NCI-H2081 treated with DMSO at 0.1 percent for 48 hours (cell line): ENCODE measurements at regions not wholly inside any gene's neighbourhood (a gene's known extent, or its start where the extent isn't known, plus 50 kb on each side); places are given as distances from the start of the nearest gene placed in this dataset.
"Not testable (repeated sequence)": the region's sequence is repeated elsewhere in the genome, so short reads cannot be mapped to it uniquely, and the experiment has no call there.

ENCODE experiments used
- DNase-seq: peaks from one replicate; lab custom pipeline; 2025; lab: John Stamatoyannopoulos, UW

DNA sequence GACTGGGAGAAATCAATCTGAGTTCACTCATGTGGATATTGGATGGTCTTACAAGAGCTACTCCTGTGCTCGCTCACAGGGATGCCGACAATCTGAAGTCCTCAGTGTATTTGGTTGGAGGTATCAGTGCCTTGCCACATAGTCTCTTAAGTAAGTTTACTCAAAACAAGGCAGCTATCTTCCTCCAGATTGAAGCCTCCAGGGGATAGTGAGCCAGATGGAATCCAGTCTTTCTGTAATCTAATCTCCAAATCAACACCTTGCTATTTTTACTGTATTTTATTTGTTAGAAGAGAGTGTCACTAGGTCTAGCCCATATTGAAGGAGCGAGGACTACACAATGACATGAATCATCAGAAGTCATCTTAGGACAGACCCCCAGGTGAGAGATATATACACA lies 456.6 kb upstream of the POT1 start:
- DNase-seq, result no peak

DNA sequence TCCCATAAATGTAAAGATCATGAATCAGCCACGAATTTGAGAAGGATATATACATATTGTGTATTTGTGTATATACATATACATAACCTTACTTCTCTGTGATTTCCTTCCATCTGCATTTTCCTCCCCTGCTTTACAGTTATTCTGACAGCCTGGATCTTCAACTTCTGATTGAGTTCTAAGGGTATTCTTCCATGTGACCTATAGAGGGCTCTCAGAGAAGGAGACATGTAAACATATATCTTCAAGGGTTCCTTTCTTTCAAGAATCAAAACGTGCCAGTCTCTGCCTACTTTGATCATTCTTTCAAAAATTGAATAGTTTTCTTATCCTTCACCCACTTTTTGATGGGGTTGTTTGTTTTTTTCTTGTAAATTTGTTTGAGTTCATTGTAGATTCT lies 453.7 kb upstream of the POT1 start:
- no peak for DNase-seq

DNA sequence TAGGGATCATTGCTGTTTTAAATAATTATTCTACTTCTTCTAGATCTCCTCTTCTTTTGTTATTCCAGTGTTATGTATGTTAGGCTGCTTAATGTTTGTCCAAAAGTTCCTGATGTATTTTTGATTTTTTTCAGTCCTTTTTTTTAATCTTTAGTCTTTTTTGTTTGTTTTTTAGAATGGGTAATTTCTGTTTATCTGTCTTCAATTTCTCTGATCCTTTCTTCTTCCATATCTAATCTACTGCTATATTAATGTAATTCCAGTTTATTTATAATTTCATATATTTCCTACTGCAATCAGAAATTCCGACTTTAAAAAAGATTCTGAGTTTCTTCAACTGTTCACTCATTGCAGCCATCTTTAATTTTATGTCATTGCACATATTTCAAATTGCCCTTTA lies 452.8 kb upstream of the POT1 start:
- no peak for DNase-seq

DNA sequence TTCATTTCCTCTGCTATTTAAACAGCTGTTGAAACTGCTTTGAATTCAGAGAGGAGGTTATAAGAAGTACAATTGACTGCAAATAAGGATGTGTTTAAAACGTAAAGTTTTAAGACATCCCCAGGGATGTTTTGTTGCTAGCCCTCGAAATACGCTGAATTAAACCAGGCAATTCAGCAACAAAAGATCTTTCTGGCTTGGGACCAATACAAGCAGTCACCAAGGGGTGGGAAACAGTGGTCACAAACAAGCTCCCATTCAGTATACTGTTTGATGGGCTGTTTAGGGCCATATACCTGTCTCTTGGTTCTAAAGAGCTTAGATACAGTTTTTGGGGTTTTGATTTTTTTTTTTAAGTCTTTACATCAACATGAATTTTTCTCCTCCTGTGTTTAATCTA lies 446.3 kb upstream of the POT1 start:
- peak; percentile 64 for DNase-seq

DNA sequence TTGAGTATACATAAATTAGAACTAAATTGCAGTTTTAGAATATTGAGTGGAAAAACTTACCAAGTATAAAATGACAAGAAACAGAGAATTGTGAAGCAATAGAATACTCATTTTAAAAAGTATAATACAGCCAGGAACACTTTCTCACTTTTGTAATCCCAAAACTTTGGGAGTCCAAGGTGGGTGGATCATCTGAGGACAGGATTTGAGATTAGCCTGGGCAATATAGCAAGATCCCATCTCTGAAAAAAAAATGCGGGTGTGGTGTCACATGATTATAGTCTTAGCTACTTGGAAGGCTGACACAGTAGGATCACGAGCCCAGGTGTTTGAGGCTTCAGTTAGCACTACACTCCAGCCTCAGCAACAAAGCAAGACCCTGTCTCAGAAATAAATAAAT lies 440.9 kb upstream of the POT1 start:
- no peak for DNase-seq

DNA sequence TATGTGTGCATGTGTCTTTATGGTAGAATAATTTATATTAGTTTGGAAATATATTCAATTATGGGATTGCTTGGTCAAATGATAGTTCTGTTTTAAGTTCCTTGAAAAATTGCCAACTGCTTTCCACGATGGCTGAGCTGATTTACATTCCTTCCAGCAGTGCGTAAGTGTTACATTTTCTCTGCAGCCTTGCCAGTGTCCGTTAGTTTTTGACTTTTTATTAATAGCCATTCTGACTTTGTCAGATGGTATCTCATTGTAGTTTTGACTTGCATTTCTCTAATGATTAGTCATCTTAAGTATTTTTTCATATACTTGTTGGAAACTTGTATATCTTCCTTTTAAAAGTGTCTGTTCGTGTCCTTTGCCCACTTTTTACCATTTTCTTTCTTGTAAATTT lies 434.2 kb upstream of the POT1 start:
- no peak for DNase-seq

DNA sequence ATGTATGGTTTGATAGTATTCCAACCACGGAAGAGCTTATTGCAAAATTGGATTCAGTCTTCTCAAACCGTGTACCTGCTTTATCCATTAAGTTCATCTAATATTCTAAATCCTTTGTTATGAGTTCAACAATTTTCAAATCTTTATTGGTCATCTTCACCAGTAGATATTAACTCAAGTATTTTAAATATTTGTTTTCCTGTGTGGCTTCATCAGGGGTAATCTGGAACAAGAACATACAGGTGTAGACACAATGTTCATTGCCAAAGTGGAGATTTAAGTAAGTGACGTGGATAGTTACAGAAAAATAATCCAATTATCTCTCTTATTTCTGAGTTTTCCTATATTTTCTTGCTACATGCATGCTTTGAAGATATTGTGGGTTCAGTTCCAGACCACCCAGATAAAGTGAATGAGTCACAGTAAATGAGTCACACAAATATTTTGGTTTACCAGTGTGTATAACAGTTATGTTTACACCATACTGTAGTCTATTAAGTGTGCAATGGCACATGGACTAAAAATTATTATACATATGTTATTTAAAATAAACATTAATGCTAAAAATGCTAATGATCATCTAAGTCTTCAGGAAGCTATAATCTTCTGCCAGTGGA lies 429.0 kb upstream of the POT1 start:
- DNase-seq, result no peak

DNA sequence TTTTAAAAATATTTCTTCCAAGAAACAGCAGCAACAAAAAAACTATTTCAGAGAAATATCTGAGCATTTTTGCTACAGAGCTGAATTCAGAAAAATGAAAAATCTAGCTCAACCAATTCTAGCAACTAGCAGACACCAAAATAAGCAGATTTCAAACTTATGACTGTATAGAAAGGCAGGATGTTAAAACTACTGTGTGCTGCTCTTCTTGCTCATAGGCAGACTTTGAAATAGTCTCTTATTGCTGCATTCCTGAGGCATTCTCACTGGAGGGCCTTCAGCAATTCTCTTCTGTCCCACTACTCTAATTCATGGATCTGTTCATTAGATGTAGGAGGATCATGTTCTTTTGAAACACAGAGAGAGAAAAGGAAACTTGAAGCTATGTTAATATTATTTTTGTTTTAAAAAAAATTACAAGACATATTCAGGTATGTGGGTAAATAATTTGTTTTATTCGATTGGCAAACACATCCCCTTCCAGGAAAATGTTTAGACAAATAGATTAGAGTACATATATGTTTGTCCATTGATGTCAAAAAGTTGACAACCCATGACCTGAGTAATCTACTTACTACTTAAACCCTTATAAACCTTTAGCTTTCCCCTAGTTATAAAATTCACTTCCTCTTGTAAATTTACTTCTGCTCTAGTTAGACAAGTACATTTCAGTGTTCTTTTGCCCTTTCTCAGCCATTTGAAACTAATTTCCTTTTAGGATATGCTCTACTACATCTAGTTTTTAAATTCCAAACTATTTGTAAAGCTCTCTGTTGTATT lies 428.2 kb upstream of the POT1 start:
- no peak for DNase-seq

DNA sequence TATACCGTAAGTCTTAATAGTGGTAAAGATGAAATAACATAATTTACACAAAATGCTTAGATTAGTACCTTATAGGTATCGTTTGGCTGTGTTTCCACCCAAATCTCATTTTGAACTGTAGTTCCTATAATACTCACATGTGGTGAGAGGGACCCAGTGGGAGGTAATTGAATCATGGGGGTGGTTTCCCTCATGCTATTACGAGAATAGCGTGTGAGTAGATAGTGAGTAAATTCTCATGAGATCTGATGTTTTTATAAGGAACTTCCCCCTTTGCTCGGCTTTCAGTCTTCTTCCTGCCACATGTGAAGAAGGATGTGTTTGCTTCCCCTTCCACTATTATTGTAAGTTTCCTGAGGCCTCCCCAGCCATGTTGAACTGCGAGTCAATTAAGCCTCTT lies 426.3 kb upstream of the POT1 start:
- DNase-seq, result no peak

DNA sequence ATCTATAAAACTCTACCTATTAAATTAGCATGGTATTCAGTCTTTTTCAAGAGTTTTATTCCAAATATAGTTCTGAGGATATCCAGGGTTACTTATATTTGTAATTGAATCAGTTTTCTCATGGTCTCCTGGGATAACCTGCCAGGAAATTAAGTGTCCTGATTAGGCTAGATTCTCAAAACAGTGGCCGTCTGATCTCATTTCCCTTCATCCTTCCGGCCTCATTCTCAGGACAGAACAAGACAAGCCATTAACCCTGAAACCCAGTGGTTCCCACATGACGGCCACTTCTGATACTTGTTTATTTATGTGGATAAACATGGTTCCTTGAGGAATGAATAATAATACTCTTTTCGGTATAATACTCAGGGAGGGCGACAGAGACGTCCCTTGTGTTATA lies 417.6 kb upstream of the POT1 start:
- DNase-seq, result no peak

DNA sequence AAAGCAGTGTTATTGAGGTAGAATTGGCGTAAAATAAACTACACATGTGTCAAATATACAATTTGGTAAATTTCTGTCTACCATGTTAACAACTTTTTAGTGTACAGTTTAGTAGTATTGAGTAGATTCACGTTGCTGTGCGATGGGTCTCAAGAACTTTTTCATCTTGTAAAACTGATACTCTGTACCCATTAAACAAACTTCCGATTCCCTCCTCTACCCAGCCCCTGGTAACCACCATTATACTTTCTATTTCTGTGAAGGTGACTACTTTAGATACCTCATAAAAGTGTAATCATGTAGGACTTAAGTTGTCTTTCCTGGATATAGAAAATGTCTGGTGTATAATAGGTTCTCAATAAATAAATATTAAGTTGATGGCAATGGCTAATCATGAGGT lies 408.5 kb upstream of the POT1 start:
- DNase-seq, result no peak

DNA sequence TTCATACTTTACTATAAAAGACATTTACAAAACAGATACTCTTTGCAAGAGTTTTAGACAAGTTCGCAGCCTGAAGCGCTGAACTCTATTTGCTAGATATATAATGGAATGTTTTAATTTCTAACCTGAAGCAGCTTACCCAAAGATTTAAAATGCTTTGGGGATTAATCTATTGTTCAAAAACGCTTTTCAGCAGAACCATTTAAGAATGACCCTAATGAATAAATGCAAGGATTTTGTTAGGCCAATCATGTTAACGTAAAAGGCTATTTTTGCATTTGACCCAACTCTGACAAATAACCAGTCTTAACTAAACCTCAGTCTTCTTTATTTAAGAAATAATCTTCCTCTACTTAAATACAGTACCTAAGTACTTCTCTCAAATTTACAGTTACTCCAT lies 406.7 kb upstream of the POT1 start:
- DNase-seq, result no peak

DNA sequence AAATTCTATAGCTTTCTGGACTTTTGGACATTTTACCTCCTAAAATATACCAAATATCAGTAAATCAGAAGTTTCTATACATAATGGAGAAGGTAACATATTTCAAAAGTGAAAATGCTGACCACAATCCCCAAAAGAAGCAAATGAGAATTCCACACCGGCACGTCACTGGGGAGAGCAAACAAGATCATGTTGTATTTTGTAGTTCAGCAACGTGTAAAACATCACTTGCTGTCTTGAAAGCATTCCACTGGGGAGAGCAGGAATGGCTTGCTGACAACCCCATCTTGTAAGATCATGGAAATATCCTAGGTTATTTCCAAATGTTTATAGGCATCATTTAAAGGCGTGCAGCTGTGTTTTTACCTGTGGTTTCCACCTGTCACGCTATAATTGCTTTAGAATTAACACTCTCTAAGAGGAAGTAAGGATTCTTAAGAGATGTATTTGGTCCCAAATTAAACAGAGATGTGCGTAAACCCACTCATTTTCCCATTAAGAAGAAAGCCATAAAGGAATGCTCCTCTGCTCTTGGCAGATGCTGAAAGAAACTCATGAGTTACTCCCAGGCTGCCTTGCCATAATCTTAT lies 397.1 kb upstream of the POT1 start:
- DNase-seq, result no peak

DNA sequence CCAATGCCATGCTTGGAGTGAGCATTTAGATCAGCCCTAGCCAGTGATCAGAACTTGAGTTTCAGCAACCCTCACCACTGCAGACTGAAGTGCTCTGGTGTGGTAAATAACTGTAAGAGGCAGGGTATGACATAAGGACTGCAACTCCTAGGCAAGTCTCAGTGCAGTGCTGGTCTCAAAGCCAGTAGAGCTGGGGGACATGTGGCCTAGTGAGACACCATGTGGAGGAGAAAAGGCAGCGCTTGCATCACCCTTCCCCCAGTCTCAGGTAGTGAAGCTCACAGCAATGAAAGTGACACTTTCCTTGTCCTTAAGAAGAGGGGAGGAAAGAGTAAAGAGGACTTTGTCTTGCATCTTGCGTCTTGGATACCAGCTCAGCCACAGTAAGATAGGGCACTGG lies 386.8 kb upstream of the POT1 start:
- DNase-seq, result no peak

DNA sequence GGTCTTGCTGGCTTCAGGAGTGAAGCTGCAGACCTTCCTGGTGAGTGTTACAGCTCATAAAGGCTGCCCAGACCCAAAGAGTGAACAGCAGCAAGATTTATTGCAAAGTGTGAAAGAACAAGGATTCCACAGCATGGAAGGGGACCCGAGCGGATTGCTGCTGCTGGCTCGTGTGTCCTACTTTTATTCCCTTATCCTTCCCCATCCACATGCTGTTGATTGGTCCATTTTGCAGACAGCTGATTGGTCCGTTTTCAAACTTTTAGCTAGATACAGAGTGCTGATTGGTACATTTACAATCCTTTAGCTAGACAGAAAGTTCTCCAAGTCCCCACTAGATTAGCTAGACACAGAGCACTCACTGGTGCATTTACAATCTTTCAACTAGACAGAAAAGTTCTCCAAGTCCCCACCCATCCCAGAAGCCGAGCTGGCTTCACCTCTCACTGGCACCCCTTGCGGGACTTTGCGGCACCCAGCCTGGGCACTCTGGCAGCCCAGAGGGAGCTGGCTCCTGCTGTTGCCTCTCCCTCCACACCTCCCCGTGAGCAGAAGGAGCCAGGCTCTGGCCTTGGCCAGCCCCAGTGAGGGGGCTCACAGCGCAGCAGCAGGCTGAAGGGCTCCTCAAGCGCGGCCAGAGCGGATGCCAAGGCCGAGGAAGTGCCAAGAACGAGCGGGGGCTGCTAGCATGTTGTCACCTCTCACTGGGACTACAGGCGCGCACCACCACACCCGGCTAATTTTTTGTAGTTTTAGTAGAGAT lies 369.6 kb upstream of the POT1 start:
- DNase-seq, result no peak

DNA sequence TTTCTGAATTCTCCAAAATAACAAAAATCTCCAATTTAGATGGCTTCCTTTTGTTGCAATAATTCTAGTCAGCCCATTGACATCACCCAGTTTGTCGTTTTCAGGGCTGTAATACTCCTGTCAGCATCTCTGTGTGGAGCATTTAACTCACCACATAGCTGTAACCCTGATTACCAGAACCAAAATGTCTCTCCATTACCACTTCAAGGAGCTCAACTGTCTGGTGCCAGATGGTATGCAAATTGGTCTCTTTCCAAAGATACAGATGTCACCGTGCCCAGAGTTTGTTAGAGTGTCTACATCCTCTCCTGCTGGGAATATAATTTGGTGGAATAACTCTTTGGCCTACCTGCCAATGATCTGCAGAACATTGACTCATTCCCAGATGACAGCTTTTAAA lies 350.3 kb upstream of the POT1 start:
- DNase-seq, result peak; percentile 52

DNA sequence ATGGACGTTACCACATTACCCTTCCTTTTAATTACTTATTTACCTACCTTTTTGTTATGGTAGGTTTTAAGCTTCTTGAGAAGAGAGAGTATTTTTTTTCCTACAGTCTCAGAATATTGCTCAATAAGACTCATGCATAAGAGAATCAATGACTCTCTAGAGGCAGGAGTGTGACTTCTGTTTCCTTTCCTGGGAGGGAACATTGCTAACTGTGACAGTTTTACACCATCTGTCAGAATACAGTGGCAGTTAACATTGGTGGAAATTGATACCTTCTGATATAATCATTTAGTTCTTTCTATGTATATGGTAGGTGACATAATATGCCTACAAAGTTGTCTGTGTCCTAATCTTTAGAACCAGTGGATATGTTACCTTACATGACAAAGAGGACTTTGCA lies 348.7 kb upstream of the POT1 start:
- no peak for DNase-seq

DNA sequence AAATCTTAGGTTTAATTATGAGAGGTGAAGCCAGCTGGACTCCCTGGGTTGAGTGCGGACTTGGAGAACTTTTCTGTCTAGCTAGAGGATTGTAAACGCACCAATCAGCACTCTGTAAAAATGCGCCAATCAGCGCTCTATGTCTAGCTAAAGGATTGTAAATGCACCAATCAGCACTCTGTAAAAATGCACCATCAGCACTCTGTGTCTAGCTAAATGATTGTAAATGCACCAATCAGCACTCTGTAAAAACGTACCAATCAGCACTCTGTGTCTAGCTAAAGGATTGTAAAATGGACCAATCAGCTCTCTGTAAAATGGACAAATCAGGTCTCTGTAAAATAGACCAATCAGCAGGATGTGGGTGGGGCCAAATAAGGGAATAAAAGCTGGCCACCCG lies 345.1 kb upstream of the POT1 start:
- DNase-seq, result not testable (repeated sequence)

DNA sequence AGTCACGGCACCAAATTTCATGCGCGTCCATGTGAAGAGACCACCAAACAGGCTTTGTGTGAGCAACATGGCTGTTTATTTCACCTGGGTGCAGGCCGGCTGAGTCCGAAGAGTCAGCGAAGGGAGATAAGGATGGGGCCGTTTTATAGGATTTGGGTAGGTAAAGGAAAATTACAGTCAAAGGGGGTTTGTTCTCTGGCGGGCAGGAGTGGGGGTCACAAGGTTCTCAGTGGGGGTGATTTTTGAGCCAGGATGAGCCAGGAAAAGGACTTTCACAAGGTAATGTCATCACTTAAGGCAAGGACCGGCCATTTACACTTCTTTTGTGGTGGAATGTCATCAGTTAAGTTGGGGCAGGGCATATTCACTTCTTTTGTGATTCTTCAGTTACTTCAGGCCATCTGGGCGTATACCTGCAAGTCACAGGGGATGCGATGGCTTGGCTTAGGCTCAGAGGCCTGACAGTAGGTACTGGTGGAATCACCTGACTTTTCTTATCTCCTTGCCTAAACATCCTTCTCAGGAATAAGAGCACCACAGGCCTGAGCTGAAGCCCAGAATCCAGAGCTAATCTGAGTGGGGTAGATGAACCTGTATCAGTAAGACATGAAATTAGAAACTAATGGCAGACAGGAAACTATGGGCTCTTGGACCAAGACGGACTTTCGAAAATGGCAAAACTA lies 334.7 kb upstream of the POT1 start:
- DNase-seq, result not testable (repeated sequence)

DNA sequence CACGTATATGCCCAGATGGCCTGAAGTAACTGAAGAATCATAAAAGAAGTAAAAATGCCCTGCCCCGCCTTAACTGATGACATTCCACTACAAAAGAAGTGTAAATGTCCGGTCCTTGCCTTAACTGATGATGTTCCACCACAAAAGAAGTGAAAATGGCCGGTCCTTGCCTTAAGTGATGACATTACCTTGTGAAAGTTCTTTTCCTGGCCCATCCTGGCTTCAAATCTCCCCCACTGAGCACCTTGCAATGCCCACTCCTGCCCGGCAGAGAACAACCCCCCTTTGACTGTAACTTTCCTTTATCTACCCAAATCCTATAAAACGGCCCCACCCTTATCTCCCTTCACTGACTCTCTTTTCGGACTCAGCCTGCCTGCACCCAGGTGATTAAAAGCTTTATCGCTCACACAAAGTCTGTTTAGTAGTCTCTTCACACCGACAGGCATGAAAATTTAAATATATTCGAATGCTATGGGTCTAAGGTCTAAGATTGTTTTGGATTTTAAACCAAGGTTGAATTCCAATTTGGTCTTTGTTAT lies 329.3 kb upstream of the POT1 start:
- DNase-seq, result not testable (repeated sequence)

DNA sequence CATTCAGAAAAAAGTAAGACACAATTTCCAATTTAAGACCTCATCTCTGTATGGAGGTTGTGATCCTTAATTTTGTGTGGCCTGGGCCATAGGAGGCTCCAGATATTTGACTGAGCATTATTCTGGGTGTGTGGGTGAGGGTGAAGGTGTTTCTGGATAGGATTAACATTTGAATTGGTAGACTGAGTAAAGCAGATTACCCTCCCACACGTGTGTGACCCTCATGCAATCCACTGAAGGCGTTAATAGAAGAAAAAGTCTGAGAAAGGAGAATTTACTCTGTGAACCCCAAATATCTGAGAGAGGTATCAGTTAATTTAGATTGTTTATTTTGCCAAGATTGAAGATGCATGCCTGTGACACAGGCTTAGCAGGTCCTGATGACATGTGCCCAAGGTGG lies 328.0 kb upstream of the POT1 start:
- no peak for DNase-seq

DNA sequence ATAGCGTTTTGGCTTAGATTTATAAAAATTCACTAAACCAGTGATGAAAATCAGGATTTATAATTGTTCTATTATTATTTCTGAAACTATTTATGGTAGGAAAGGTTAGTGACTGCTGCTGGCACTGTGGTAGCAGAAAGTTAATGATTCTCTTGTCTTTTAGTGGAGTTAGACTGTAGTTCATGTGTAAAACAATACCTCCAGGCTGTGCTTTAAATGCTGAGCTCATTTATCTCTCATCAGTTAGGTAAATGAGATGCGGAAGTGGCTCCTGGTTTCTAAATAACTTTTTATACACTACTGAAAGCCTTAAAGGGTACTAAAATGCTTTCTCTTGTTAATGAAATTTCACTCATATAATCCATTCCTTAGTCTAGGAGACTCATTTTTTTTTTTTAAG lies 326.8 kb upstream of the POT1 start:
- no peak for DNase-seq
